HCT116 (cell line): ENCODE measurements at regions not wholly inside any gene's neighbourhood (a gene's known extent, or its start where the extent isn't known, plus 50 kb on each side); places are given as distances from the start of the nearest gene placed in this dataset.

Experiments
- ATAC-seq: fragments of 200-7000 bp; cut with Tn5 transposase; 2 replicates; pipeline ENCODE4 v1.9.1; 2020; ENCODE audit warnings: mild to moderate bottlenecking, moderate library complexity
- BruUV-seq: library from RNA; stranded (reverse); fragments of 400-500 nt; replicated peaks from 2 replicates; lab custom pipeline; 2021; lab: Mats Ljungman, UMichigan
- CTCF ChIA-PET: fragments of 300-600 bp; sonication (Branson Sonifier 250); formaldehyde crosslinking; loops from one replicate; lab custom pipeline; 2021; ENCODE audit warnings: antibody characterized with exemption; lab: Charles Lee
- POLR2A ChIA-PET: fragments of 300-600, 350-600 bp; sonication (Branson Sonifier 250); formaldehyde crosslinking; loops from one replicate; lab custom pipeline; 2021; ENCODE audit warnings: antibody characterized with exemption; lab: Charles Lee
- RAD21 ChIA-PET, 2 experiments: fragments of 300-600 bp; sonication (Branson Sonifier 250); formaldehyde crosslinking; loops; one replicate each; lab custom pipeline; 2023; ENCODE audit warnings: low total read pairs in 2 of 2; ENCODE audit not compliant: uncharacterized antibody in 2 of 2, unreplicated experiment in 2 of 2, low non-redundant PET in 1 of 2; lab: Charles Lee
- DNase-seq: peaks from one replicate; pipeline ENCODE4 v3.0.0-alpha.2; 2010; ENCODE audit warnings: low read depth, low spot score
- H2AFZ ChIP-seq: fragments of 200-600 bp; shearing (Covaris generic), sonication (generic); 2 replicates; pipeline ENCODE4 v1.6.1; 2017; ENCODE audit warnings: low read depth, mixed run types, mixed read lengths, antibody characterized with exemption, low read length; ENCODE audit not compliant: poor library complexity, severe bottlenecking
- H3K27ac ChIP-seq: 2 replicates; pipeline ENCODE4 v1.5.1; 2012; ENCODE audit warnings: low read depth, low read length
- H3K27me3 ChIP-seq: fragments of 200-600 bp; sonication (generic); 2 replicates; pipeline ENCODE4 v1.6.1; 2016; ENCODE audit warnings: mixed run types, low read length, mixed read lengths; ENCODE audit not compliant: insufficient read depth
- H3K36me3 ChIP-seq, 2 experiments: fragments of 200-500 bp in 1 of 2; fragments of 200-600 bp in 1 of 2; sonication (Bioruptor generic) in 1 of 2; sonication (generic) in 1 of 2; 2 replicates each; pipeline versions ENCODE4 v1.5.1 to v1.6.1; 2014 to 2016; ENCODE audit warnings: low read length in 2 of 2, inconsistent platforms in 1 of 2, mixed read lengths in 1 of 2, mixed run types in 1 of 2; ENCODE audit not compliant: insufficient read depth in 2 of 2, control insufficient read depth in 1 of 2
- H3K4me1 ChIP-seq, 2 experiments: fragments of 200-600 bp in 1 of 2; sonication (generic) in 1 of 2; 2 replicates each; pipeline versions ENCODE4 v1.5.1 to v1.6.1; 2012 to 2017; ENCODE audit warnings: low read length in 2 of 2, inconsistent platforms in 1 of 2, mild to moderate bottlenecking in 1 of 2, mixed read lengths in 1 of 2, mixed run types in 1 of 2, moderate library complexity in 1 of 2; ENCODE audit not compliant: insufficient read depth in 2 of 2, control insufficient read depth in 1 of 2
- H3K4me2 ChIP-seq: fragments of 200-600 bp; sonication (generic); 2 replicates; pipeline ENCODE4 v1.6.1; 2017; ENCODE audit warnings: mixed run types, low read length, mixed read lengths
- H3K4me3 ChIP-seq, 2 experiments: fragments of 200-600 bp in 1 of 2; sonication (generic) in 1 of 2; replicated peaks in 1 of 2; 2 replicates each; pipeline ENCODE4 v1.5.1; 2011 to 2016; ENCODE audit warnings: low read length in 2 of 2, control low read depth in 1 of 2, low read depth in 1 of 2, mild to moderate bottlenecking in 1 of 2, mixed read lengths in 1 of 2, mixed run types in 1 of 2
- H3K79me2 ChIP-seq: fragments of 200-600 bp; sonication (generic); 2 replicates; pipeline ENCODE4 v1.6.1; 2017; ENCODE audit warnings: mild to moderate bottlenecking, mixed run types, low read length, moderate library complexity, mixed read lengths; ENCODE audit not compliant: insufficient read depth
- H3K9ac ChIP-seq: fragments of 200-600 bp; sonication (generic); 2 replicates; pipeline ENCODE4 v1.6.1; 2016; ENCODE audit warnings: low read length, mixed read lengths
- H3K9me2 ChIP-seq: fragments of 200-600 bp; sonication (generic), shearing (Covaris generic); 2 replicates; pipeline ENCODE4 v1.6.1; 2017; ENCODE audit warnings: mixed run types, mild to moderate bottlenecking, moderate library complexity; ENCODE audit not compliant: insufficient read depth
- H3K9me3 ChIP-seq, 2 experiments: fragments of 200-500 bp in 1 of 2; fragments of 200-600 bp in 1 of 2; sonication (Bioruptor generic) in 1 of 2; sonication (generic) in 1 of 2; 2 replicates each; pipeline ENCODE4 v1.6.1; 2014 to 2017; ENCODE audit warnings: low read length in 2 of 2, mixed read lengths in 2 of 2, inconsistent platforms in 1 of 2, low read depth in 1 of 2, mild to moderate bottlenecking in 1 of 2, mixed run types in 1 of 2, moderate library complexity in 1 of 2; ENCODE audit not compliant: control insufficient read depth in 1 of 2, insufficient read depth in 1 of 2
- H4K20me1 ChIP-seq: fragments of 200-600 bp; sonication (generic), shearing (Covaris generic); 2 replicates; pipeline ENCODE4 v1.6.1; 2017; ENCODE audit warnings: mixed run types, mild to moderate bottlenecking, moderate library complexity; ENCODE audit not compliant: insufficient read depth
- CBX3 ChIP-seq: IDR thresholded peaks from 2 replicates; pipeline ENCODE4 v1.6.1; 2012; ENCODE audit warnings: low read depth
- CEBPB ChIP-seq: IDR thresholded peaks from 2 replicates; pipeline ENCODE4 v1.6.1; 2012; ENCODE audit warnings: low read depth
- EGR1 ChIP-seq: IDR thresholded peaks from 2 replicates; pipeline ENCODE4 v1.6.1; 2012; ENCODE audit warnings: low read depth
- ELF1 ChIP-seq: IDR thresholded peaks from 2 replicates; pipeline ENCODE4 v1.6.1; 2012; ENCODE audit warnings: low read depth, borderline replicate concordance
- FOSL1 ChIP-seq: IDR thresholded peaks from 2 replicates; pipeline ENCODE4 v1.6.1; 2012; ENCODE audit warnings: low read depth
- JUND ChIP-seq: IDR thresholded peaks from 2 replicates; pipeline ENCODE4 v1.6.1; 2012
- POLR2A ChIP-seq: IDR thresholded peaks from 2 replicates; pipeline ENCODE4 v1.7.0; 2011; ENCODE audit warnings: borderline replicate concordance; ENCODE audit not compliant: insufficient read depth, insufficient read length; ENCODE audit errors: extremely low read depth
- POLR2AphosphoS5 ChIP-seq: IDR thresholded peaks from 2 replicates; pipeline ENCODE4 v1.6.1; 2011; ENCODE audit warnings: mild to moderate bottlenecking, low read depth, low read length, moderate library complexity
- REST ChIP-seq: IDR thresholded peaks from 2 replicates; pipeline ENCODE4 v1.6.1; 2012; ENCODE audit warnings: low read depth
- SP1 ChIP-seq: IDR thresholded peaks from 2 replicates; pipeline ENCODE4 v1.6.1; 2012; ENCODE audit warnings: low read depth
- SRF ChIP-seq: IDR thresholded peaks from 2 replicates; pipeline ENCODE4 v1.6.1; 2012; ENCODE audit warnings: low read depth
- TCF7L2 ChIP-seq: IDR thresholded peaks from 2 replicates; pipeline ENCODE4 v1.7.0; 2011; ENCODE audit warnings: borderline replicate concordance, inconsistent platforms; ENCODE audit not compliant: insufficient read depth, insufficient read length; ENCODE audit errors: extremely low read depth
- YY1 ChIP-seq: IDR thresholded peaks from 2 replicates; pipeline ENCODE4 v1.6.1; 2011; ENCODE audit warnings: low read length, low read depth, moderate library complexity, mild to moderate bottlenecking; ENCODE audit not compliant: insufficient replicate concordance; ENCODE audit errors: extremely low read depth
- ZBTB33 ChIP-seq: IDR thresholded peaks from 2 replicates; pipeline ENCODE4 v1.6.1; 2011; ENCODE audit warnings: mild to moderate bottlenecking, low read length, moderate library complexity; ENCODE audit not compliant: insufficient replicate concordance; ENCODE audit errors: extremely low read depth
- ZFX ChIP-seq: fragments of 450-650 bp; IDR thresholded peaks from 2 replicates; pipeline ENCODE4 v1.6.1; 2017
- ZNF274 ChIP-seq: fragments of 200-500 bp; sonication (Bioruptor generic); IDR thresholded peaks from 2 replicates; pipeline ENCODE4 v1.6.1; 2014; ENCODE audit warnings: mild to moderate bottlenecking, low read depth, low read length, inconsistent platforms
- intact Hi-C: fragments of 100-400 bp; cut with micrococcal nuclease; formaldehyde crosslinking; loops from 2 replicates; pipeline ENCODE4 v1.10.0; 2022

- Histone ChIP-seq H3K4me3 (no peak overlapping the region), H3K27ac (no peak overlapping the region), H3K9me2 (no peaks in the 10 kb centered on the region), H4K20me1 (no peaks in the 10 kb centered on the region), H3K9me3 (peaks cover 20% of the 10 kb centered on the region in 2 experiments; a peak in 3 of 4 replicates), H3K4me2 (no peak overlapping the region), H3K4me1 (no peaks in the 10 kb centered on the region), H2AFZ (no peak overlapping the region), H3K9ac (no peak overlapping the region), H3K79me2 (no peaks in the 10 kb centered on the region), H3K36me3 (no peaks in the 10 kb centered on the region), H3K27me3 (no peaks in the 10 kb centered on the region)
- RAD21 ChIA-PET: no interaction called here
- TF ChIP-seq JUND: no peak
- no peak for TF ChIP-seq REST
- TF ChIP-seq CEBPB: no peak
- TF ChIP-seq ELF1: no peak
- CTCF ChIA-PET: no interaction called here
- no TSS peak for BruUV-seq
- ATAC-seq: no peak
- no peak for DNase-seq
- POLR2A ChIA-PET: no interaction called here
- intact Hi-C loops: no loop called here
Measured at GRCh38 chr13:53507741-53508140, 479.1 kb downstream of the OLFM4 start.

- Histone ChIP-seq H3K27ac (no peak overlapping the region), H3K36me3 (no peaks in the 10 kb centered on the region), H3K9me3 (peaks cover 15 to 25% of the 10 kb centered on the region in 2 experiments; a peak in 3 of 4 replicates), H3K27me3 (no peaks in the 10 kb centered on the region), H3K79me2 (no peaks in the 10 kb centered on the region), H3K9me2 (no peaks in the 10 kb centered on the region), H2AFZ (no peak overlapping the region), H3K4me3 (no peak overlapping the region), H3K4me2 (no peak overlapping the region), H4K20me1 (no peaks in the 10 kb centered on the region), H3K4me1 (no peaks in the 10 kb centered on the region), H3K9ac (no peak overlapping the region)
- ATAC-seq (no peak), DNase-seq (no peak)
- intact Hi-C loops: no loop called here
- TF ChIP-seq CEBPB: no peak
- no peak for TF ChIP-seq EGR1
- no peak for TF ChIP-seq YY1
- no peak for TF ChIP-seq POLR2AphosphoS5
- TF ChIP-seq POLR2A: no peak
- no peak for TF ChIP-seq TCF7L2
- no peak for TF ChIP-seq JUND
- TF ChIP-seq SP1: no peak
- no peak for TF ChIP-seq ZBTB33
- TF ChIP-seq CBX3: no peak
- TF ChIP-seq ZFX: no peak
- TF ChIP-seq ELF1: no peak
- TF ChIP-seq SRF: no peak
- no peak for TF ChIP-seq FOSL1
- TF ChIP-seq ZNF274: no peak
- no TSS peak for BruUV-seq
- ChIA-PET CTCF (no interaction called here), POLR2A (no interaction called here), RAD21 (no interaction called here)
Measured at GRCh38 chr13:53512635-53513034, 484.0 kb downstream of the OLFM4 start.
